ENCODE measurements at regions not wholly inside any gene's neighbourhood (a gene's known extent, or its start where the extent isn't known, plus 50 kb on each side); places are given as distances from the start of the nearest gene placed in this dataset.

GRCh38 chr5:61827445-61827975 lies 478.5 kb upstream of the KIF2A start:
- TF ChIP-seq EP300 (IDR thresholded peaks at IDR 0.05; ENCODE audit: borderline replicate concordance in 1 of 2, low read depth in 1 of 2, low read length in 1 of 2) (no peak), CTCF (IDR thresholded peaks at IDR 0.05) (no peak), FOXM1 (IDR thresholded peaks at IDR 0.05; ENCODE audit: low read depth) (no peak), USF2 (IDR thresholded peaks at IDR 0.05; ENCODE audit: borderline replicate concordance, low read depth, low read length) (no peak), POLR2AphosphoS5 (IDR thresholded peaks at IDR 0.05; ENCODE audit: low read depth, low read length) (no peak), TEAD4 (IDR thresholded peaks at IDR 0.05; ENCODE audit: borderline replicate concordance, insufficient read depth) (no peak)
